ENCODE measurements at regions not wholly inside any gene's neighbourhood (a gene's known extent, or its start where the extent isn't known, plus 50 kb on each side); places are given as distances from the start of the nearest gene placed in this dataset.

DNA sequence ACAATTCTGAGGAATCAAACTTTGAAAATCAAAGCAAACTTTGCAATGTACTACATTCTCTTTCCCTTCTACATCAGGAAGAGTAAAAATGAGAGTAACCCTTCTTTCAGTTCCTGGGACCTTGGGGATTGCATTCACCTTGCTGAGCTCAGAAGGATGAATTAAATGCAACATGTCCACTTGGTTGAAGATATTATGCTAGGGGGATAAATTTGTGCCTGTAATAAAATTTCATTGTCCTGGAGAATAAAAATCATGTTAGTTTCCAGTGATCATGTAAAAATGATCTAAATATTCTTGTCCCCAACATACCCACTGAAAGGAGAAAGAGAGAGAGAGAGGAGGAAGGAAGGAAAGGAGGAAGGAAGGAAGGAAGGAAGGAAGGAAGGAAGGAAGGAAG lies 587.1 kb upstream of the NEGR1 start:
- no peaks in the 10 kb centered on the region for H3K4me1 Mint-ChIP-seq
- Histone ChIP-seq H3K9me3 (replicated peaks in 1 of 2; ENCODE audit: control insufficient read depth in 1 of 2, insufficient read depth in 1 of 2, low read length in 2 of 2) (no peaks in the 10 kb centered on the region), H3K4me2 (replicated peaks; ENCODE audit: extremely low read depth, low read length, poor library complexity, severe bottlenecking) (no peak overlapping the region), H4K20me1 (ENCODE audit: insufficient read depth, low read length) (no peaks in the 10 kb centered on the region), H3K36me3 (replicated peaks in 1 of 2; ENCODE audit: control insufficient read depth in 1 of 2, insufficient read depth in 2 of 2, low read length in 2 of 2) (no peaks in the 10 kb centered on the region), H3K4me1 (ENCODE audit: control insufficient read depth in 1 of 2, insufficient read depth in 2 of 2, low read length in 2 of 2) (no peaks in the 10 kb centered on the region), H3K9ac (ENCODE audit: insufficient read depth, low read length, poor library complexity, severe bottlenecking) (no peak overlapping the region), H2AFZ (ENCODE audit: insufficient read depth, low read depth, low read length, poor library complexity, severe bottlenecking) (no peak overlapping the region), H3K27me3 (ENCODE audit: control insufficient read depth in 2 of 2, insufficient read depth in 2 of 2, low read length in 2 of 2) (no peaks in the 10 kb centered on the region), H3K79me2 (ENCODE audit: insufficient read depth, low read length) (no peaks in the 10 kb centered on the region), H3K4me3 (replicated peaks in 1 of 3; ENCODE audit: low read depth in 2 of 3, low read length in 3 of 3) (no peak overlapping the region), H3K27ac (ENCODE audit: low read depth in 1 of 2, low read length in 2 of 2) (no peak overlapping the region)
- H3K9me3 Mint-ChIP-seq, result peaks cover 0 to 5% (median 3%) of the 10 kb centered on the region in 7 donors
- H3K27me3 Mint-ChIP-seq (ENCODE audit: low read depth in 3 of 3), result peaks cover 0 to 2% (median 2%) of the 10 kb centered on the region in 3 donors
- no peak for DNase-seq
- no peak overlapping the region for H3K4me3 Mint-ChIP-seq
- intact Hi-C loops (cut with micrococcal nuclease), result no loop called here
- no peaks in the 10 kb centered on the region for H3K36me3 Mint-ChIP-seq
- no peak for TF ChIP-seq CTCF (IDR thresholded peaks at IDR 0.05)
- H3K27ac Mint-ChIP-seq, result no peak overlapping the region

GRCh38 chr1:72851597-72851996 lies 569.3 kb upstream of the NEGR1 start:
- Histone ChIP-seq H3K9me3 (replicated peaks in 1 of 2; ENCODE audit: control insufficient read depth in 1 of 2, insufficient read depth in 1 of 2, low read length in 2 of 2) (no peaks in the 10 kb centered on the region), H3K9ac (ENCODE audit: insufficient read depth, low read length, poor library complexity, severe bottlenecking) (no peak overlapping the region), H3K4me2 (replicated peaks; ENCODE audit: extremely low read depth, low read length, poor library complexity, severe bottlenecking) (no peak overlapping the region), H3K27ac (ENCODE audit: low read depth in 1 of 2, low read length in 2 of 2) (no peak overlapping the region), H3K4me3 (replicated peaks in 1 of 3; ENCODE audit: low read depth in 2 of 3, low read length in 3 of 3) (no peak overlapping the region), H3K79me2 (ENCODE audit: insufficient read depth, low read length) (no peaks in the 10 kb centered on the region), H3K27me3 (ENCODE audit: control insufficient read depth in 2 of 2, insufficient read depth in 2 of 2, low read length in 2 of 2) (no peaks in the 10 kb centered on the region), H2AFZ (ENCODE audit: insufficient read depth, low read depth, low read length, poor library complexity, severe bottlenecking) (no peak overlapping the region), H3K36me3 (replicated peaks in 1 of 2; ENCODE audit: control insufficient read depth in 1 of 2, insufficient read depth in 2 of 2, low read length in 2 of 2) (no peaks in the 10 kb centered on the region), H3K4me1 (ENCODE audit: control insufficient read depth in 1 of 2, insufficient read depth in 2 of 2, low read length in 2 of 2) (no peaks in the 10 kb centered on the region), H4K20me1 (ENCODE audit: insufficient read depth, low read length) (no peaks in the 10 kb centered on the region)
- Mint-ChIP-seq H3K27me3 (ENCODE audit: low read depth in 3 of 3) (peaks cover 0 to 4% (median 0%) of the 10 kb centered on the region in 3 donors), H3K4me3 (no peak overlapping the region), H3K4me1 (no peaks in the 10 kb centered on the region), H3K27ac (no peak overlapping the region), H3K9me3 (peaks cover 0 to 3% (median 0%) of the 10 kb centered on the region in 7 donors), H3K36me3 (no peaks in the 10 kb centered on the region)
- intact Hi-C loops (cut with micrococcal nuclease), result no loop called here
- no peak for TF ChIP-seq CTCF (IDR thresholded peaks at IDR 0.05)
- DNase-seq, result no peak
- WGBS (ENCODE audit: insufficient coverage), result 61% methylated on average over 3 of the region's 4 CpGs
